HG03571 (cell line): ENCODE measurements at regions not wholly inside any gene's neighbourhood (a gene's known extent, or its start where the extent isn't known, plus 50 kb on each side); places are given as distances from the start of the nearest gene placed in this dataset.

Source experiments
- ATAC-seq: cut with Tn5 transposase; IDR thresholded peaks from one replicate; pipeline ENCODE4 v1.9.1; 2021; ENCODE audit not compliant: unreplicated experiment

DNA sequence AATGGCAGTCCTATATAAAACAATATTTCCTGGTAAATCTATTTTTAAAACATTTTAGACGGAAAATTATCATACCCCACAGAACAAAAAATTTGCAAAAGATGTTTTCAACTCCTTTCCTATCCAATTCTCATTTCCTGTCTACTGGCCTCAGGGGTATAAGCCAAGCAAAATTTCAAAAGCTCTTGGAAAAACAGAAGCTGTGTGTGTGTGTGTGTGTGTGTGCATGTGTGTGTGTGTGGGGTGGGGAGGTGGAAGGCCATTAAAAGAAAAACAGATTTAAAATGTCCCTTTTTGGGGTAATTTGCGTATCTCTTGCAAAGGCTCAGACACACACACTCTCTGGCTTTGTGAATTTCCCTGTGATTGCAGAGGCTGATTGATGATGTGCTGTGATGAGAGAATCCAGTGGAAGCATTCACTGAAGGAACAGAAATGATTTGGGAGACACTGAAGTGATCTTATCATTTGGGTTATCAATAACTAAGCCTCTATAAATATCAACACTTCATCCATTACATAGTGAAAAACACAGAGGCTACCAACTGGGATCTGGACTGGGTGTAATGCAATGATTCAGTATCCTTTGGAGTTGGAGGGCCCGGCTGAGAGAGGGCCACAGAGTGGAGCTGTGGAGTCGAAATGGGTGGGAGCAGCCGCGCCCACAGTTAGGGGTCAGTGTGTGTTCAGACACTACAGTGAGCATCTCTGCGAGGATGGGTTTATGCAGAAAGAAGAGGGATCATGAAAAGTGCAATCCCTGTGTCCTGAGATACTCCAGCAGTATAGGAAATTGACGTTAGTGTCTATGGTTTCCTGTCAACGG, 106.8 kb upstream of the PREP start:
- ATAC-seq, result no peak

DNA sequence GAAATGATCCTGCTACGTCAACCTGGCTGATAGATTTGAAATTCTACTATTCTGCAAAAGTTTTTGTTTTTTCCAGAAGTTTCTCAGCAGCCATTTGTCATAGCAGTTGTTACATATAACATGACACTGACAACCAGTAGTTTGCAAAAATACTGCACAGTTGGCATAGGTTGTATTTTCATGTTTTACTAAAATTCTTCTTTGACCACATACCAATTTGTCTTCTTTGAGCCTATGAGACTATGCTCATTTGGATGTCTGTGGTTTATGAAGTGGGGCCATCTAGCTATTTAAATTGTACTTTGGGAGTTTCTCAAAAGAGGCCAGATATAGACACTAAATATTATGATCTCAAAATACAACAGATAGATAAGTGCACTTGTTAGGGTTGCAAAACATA, 104.9 kb upstream of the PREP start:
- no peak for ATAC-seq

DNA sequence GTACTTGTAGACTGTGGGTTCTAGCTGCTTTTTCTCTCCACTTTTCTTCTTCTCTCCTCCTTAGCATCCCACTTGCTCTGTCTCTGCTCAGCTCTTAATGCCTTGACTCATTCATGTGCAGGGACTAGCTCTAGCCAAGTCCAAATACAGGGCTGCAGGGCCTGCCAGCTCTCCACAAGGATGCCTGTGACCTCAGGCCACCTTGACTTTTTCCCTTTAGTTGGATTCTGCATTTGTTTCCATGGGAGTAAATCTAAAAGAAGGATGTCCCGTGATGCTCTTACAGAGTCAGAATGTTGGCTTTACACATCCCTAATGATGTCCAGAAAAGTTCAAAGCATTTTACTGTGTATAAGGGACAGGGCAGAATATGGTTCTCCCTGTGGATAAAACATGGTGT, 101.8 kb upstream of the PREP start:
- ATAC-seq, result no peak

GRCh38 chr6:105503641-105504040, 100.8 kb upstream of the PREP start:
- ATAC-seq, result no peak

GRCh38 chr6:105501826-105502344, 99.0 kb upstream of the PREP start:
- ATAC-seq, result no peak

DNA sequence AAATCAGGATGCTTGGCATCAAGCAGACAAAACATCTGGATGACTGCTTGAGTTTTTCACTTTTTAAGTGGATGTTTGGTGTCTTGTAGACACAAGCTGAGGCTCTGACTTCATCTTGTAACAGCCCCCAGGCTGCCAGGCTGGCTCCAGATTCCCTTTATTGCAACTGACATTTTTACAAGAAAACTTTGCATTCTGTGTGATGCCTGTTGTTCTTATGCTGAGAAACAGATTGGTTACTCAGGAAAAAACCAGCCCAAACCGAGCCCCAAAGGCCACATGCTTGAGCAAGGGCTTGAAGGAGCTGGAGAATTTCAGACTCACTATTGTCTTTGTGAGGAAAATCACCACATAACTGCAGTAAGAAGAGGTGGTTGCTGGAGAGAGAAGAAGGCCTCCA, 98.4 kb upstream of the PREP start:
- no peak for ATAC-seq

- no peak for ATAC-seq
Observed at GRCh38 chr6:105500693-105501092, 97.8 kb upstream of the PREP start.

DNA sequence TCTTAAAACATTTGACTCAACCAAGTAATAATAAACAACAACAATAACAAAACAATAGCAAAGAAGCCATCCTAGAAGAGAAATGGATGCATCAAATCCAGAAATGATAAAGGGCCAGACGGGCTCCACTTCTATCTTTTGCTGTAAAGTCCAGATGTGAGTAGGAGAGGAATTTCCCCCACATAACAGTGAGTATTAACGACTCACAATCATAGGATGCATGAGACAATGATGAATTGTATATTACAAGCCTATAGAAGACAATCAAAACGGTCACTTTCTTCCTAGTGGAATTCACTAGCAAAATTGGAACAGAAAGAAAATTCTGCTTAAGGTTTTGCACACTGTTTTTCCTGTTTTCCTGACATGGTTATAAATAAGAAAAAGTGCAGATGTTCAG, 97.0 kb upstream of the PREP start:
- ATAC-seq, result no peak

GRCh38 chr6:105499136-105499870, 96.4 kb upstream of the PREP start:
- ATAC-seq, result no peak

DNA sequence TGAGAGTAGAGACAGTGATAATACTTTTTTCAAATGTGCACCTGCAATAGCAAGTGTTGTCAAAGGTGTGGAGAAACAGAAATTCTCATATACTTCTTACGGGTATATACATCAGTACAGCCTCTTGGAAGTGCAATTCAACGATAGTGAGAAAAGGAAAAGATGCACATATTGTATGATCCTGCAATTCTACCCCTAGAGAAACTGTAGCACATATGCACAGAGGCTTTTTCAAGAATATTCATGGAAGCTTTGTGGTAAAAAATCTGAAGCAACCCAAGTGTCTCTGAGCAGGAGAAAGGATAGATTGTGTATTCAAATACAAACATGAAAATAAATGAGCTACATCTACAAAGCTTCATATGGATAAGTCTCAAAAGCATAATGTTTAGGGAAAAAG, 94.7 kb upstream of the PREP start:
- no peak for ATAC-seq

GRCh38 chr6:105495515-105495914, 92.6 kb upstream of the PREP start:
- no peak for ATAC-seq

DNA sequence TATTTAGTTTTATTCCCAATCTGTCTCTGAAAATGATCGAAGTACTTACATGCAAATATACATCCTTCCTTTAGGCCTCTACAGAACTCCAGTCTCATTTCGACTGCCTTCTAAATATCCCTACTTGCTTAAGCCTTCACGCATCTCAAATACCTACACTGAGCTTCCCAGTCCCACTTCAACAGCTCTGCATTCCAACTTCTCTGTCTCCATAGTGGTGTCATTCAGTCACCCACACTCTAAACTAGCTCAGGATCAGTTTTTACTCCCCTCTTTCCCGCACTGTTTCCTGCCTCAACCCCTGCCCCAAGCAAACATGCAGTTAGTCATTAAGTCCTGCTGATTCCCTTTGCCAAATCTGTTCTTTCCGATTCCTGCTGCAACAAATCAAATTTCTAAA, 91.8 kb upstream of the PREP start:
- no peak for ATAC-seq

- ATAC-seq, result no peak
Observed at GRCh38 chr6:105493736-105494135, 90.9 kb upstream of the PREP start.

DNA sequence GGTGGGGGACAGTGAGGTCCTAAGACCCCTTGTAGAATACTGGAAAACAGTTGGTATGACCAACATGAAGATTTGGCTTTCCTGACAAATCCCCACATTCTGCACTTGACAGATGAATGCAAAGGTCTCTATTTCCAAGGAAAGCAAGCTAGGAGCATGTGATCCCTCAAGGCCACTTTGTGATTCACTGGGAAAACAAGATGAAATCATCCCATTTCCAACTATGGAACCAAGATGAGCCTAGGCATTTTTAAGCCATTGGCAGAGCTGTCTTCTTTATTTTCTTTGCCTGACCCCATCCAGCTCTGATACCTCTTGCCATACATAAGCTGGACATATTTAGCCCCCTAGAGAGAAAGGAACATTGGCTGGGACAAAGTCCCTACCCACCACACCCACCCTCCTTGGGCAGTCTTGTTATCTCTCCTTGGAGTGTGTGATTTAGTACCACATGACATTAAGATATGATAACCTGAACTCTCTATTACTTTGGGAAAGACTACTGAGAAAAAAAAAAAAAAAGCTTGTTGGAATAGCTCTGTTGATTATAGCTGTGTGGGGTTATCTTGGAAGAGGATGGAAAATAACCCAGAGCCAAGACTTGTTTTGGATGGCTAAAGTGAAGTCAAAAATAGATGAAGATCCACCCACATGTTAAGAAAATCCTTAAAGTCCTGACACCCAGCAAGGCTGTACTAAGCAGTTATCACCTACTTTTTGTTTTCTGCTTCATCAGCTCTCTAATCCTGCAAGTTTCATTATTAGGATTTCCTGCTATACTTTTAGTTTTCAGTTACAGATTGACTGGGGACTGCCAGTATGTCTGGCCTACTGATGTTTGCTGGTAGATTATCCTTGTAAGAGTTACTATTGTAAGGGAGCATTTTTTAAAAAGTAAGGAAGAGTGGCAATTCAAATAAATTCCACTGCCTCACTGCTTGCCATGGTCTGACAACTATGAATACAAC, 90.1 kb upstream of the PREP start:
- peak; percentile 77 for ATAC-seq

DNA sequence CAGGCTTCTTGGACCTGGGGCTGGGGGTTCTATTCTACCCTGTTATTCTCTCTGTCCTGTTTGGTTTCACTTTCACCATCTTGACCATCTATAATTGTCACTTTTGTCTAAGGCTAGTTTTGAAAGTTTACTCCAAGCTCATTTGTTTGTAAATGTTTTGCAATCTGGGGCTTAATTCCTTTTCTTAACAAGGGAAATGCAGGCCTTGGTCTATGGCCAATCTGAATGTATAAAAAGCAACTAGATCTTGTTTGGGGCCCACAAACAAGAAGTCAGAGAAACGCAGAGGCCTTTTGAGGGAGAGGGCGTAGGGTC, 86.3 kb upstream of the PREP start:
- no peak for ATAC-seq

DNA sequence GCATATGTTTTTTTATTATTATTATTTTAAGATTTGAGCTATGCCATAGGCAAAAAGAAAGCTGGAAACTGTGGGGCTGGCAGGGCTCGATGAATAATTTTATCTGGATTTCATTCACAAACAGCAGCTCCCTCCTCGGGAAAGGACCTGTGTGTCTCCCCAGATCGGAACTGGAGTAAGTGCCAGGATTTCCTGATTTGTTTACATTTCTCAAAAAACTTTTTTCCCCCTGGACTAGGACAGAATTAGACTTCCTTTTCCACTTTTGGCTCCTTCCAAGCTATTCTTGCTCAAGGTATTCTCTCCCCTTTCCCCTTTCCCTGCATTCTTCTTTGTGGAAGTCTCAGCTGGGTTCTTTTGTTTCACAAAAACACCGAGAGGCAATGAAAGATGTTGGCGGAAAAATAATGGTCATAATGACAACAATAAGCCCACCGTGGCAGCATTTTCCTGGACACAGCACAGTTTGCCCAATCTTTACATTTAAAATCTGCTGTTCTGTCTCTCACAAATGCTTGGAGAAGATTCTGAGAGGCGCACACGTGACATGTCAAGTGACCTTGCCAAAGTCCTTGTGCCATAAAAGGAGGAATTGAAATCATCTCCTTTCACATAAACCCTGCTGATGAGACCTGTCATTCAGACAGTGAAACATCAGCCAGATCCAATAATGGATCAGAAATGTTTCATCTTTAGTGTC, 85.8 kb upstream of the PREP start:
- no peak for ATAC-seq

- no peak for ATAC-seq
Observed at GRCh38 chr6:105487040-105487790, 84.3 kb upstream of the PREP start.

DNA sequence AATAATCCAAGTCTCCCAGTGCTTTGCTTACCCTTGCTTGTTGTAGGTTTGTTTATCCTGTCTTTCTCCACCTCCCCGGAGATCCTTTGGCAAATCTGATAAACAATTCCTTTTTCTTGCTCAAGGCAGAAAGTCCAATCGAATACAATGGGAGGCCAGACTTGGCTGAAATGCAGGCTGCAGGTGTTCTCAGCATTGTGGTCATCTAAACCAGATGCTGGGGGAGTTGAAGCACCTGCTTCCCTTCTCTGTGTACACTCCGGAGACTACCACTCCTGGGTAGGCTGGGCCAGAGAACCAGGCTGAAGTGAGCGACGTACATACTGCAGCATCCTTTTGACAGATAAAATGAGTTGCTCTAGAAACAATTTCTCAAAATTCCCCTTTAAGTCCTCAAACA, 82.6 kb upstream of the PREP start:
- ATAC-seq, result no peak

- ATAC-seq, result peak; percentile 45
Observed at GRCh38 chr6:105484238-105485161, 81.6 kb upstream of the PREP start.
